ENCODE measurements at regions not wholly inside any gene's neighbourhood (a gene's known extent, or its start where the extent isn't known, plus 50 kb on each side); places are given as distances from the start of the nearest gene placed in this dataset.

- TF ChIP-seq ZNF112 (tag by site-specific recombination; IDR thresholded peaks at IDR 0.05), result no peak
- no peak for TF ChIP-seq ATF2 (tag by site-specific recombination; IDR thresholded peaks at IDR 0.05; ENCODE audit: low read depth)
- TF ChIP-seq CTCF (tag by site-specific recombination; IDR thresholded peaks at IDR 0.05), result no peak
- TF ChIP-seq ZNF274 (IDR thresholded peaks at IDR 0.05; ENCODE audit: low read length), result no peak
- no peak for TF ChIP-seq ZNF274 (tag by site-specific recombination; IDR thresholded peaks at IDR 0.05; ENCODE audit: borderline replicate concordance)
- no peak for TF ChIP-seq KLF16 (tag by site-specific recombination; IDR thresholded peaks at IDR 0.05)
- TF ChIP-seq ZBTB44 (tag by site-specific recombination; IDR thresholded peaks at IDR 0.05), result no peak
- no peak for TF ChIP-seq SP2 (tag by site-specific recombination; IDR thresholded peaks at IDR 0.05)
- TF ChIP-seq ZNF140 (tag by site-specific recombination; IDR thresholded peaks at IDR 0.05), result no peak
- no peak for TF ChIP-seq ZNF529 (tag by site-specific recombination; IDR thresholded peaks at IDR 0.05; ENCODE audit: insufficient replicate concordance)
- TF ChIP-seq EGR2 (tag by site-specific recombination; IDR thresholded peaks at IDR 0.05; ENCODE audit: low read depth), result no peak
- no peak for TF ChIP-seq ZNF777 (tag by site-specific recombination; IDR thresholded peaks at IDR 0.05; ENCODE audit: borderline replicate concordance)
Measured at GRCh38 chr17:77454242-77455095, 313.7 kb downstream of the SEC14L1 start.
